Fibroblast of mammary gland (primary cell): ENCODE measurements at regions not wholly inside any gene's neighbourhood (a gene's known extent, or its start where the extent isn't known, plus 50 kb on each side); places are given as distances from the start of the nearest gene placed in this dataset.
"Not testable (repeated sequence)": the region's sequence is repeated elsewhere in the genome, so short reads cannot be mapped to it uniquely, and the experiment has no call there.

Experiments
- DNase-seq: peaks from one replicate; pipeline ENCODE4 v3.0.0-alpha.2; 2010; ENCODE audit warnings: low read depth
- H3K4me3 ChIP-seq: 2 replicates; pipeline ENCODE4 v1.5.1; 2011; ENCODE audit warnings: low read depth, mild to moderate bottlenecking, low read length, moderate library complexity; ENCODE audit not compliant: control insufficient read depth
- CTCF ChIP-seq: conservative IDR thresholded peaks from 2 replicates; pipeline ENCODE4 v1.5.1; 2011; ENCODE audit warnings: low read depth, low read length, inconsistent platforms; ENCODE audit not compliant: control insufficient read depth, insufficient read depth

GRCh38 chr3:162710332-162711112 lies 1213.9 kb downstream of the OTOL1 start:
- TF ChIP-seq CTCF = no peak
- H3K4me3 ChIP-seq = no peak overlapping the region
- no peak for DNase-seq

- DNase-seq, H3K4me3 ChIP-seq: not testable (repeated sequence)
Observed at GRCh38 chr3:162717074-162717473, 1220.5 kb downstream of the OTOL1 start.

- peak; percentile 74 for DNase-seq
- H3K4me3 ChIP-seq = no peak overlapping the region
- TF ChIP-seq CTCF = no peak
Observed at GRCh38 chr3:162718697-162719096, 1222.1 kb downstream of the OTOL1 start.

DNA sequence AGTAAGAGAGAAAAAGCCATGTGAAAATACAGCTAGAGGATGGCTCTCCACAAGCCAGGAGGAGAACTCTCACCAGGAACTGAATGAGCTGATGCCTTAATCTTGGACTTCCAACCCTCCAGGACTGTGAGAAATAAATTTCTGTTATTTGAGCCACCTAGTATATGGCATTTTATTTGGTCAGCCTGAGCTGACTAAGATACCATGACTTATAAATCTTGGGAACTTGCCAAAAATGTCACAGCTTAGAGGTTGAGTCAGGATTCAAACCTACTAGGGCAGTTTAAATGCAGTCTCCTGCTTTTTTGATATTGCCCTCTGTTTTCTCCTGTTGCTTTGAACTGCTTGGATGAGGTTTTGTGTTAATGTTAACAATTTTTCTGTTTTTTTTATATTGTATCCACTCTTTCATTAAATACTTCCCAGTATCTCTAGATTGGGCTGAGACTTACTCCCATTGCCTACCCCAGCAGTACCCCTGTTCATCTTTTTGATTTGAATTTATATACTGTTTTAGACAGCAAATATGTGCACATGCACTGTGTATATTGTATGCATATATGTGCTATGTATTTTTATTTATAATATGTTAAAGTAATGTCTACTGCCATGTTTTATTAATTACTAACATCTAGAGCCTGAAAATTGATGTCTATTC lies 1223.2 kb downstream of the OTOL1 start:
- no peak overlapping the region for H3K4me3 ChIP-seq
- DNase-seq = peak; percentile 98
- no peak for TF ChIP-seq CTCF

DNA sequence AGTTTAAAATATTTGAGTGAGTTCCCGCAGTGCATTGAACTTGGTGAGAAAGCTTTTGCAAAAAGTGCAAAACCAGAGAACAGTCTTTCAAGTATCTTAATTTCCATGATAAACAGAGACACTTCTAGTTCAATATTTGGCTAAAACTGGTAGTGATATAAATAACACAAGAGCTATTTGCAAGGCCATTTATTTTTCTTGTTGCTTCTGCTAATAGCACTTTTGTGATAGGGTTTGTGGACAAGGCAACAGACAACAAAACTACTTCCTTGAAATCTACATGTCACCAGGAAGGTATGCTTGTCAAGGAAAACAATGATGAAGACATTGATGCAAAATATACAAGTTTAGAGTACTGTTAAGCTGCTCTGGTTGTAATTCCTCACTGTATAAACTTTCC lies 1225.1 kb downstream of the OTOL1 start:
- H3K4me3 ChIP-seq = no peak overlapping the region

DNA sequence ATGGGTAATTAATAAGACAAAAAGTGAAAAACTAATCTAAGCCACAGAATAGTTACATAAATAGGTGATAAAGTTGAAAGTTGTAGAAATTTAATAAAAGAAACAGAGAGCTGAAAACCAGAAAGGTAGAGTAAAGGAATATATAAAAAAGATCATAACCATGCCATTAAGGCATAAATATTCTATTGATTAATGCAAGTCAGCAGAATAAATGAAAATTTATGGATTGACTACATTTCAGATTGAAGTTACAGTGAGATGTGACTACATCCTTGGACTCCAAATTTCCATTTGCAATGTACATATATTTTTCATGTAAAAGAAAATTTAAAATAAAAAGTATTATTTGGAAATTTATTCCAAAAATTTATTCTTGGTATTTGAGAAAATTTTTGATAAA lies 1225.7 kb downstream of the OTOL1 start:
- TF ChIP-seq CTCF = no peak
- no peak overlapping the region for H3K4me3 ChIP-seq

More for the DNA sequence above, 1225.1 kb downstream of the OTOL1 start:
- DNase-seq = no peak
- TF ChIP-seq CTCF = no peak

GRCh38 chr3:162722796-162723195 lies 1226.2 kb downstream of the OTOL1 start:
- not testable (repeated sequence) for H3K4me3 ChIP-seq, DNase-seq

More for the DNA sequence above, 1225.7 kb downstream of the OTOL1 start:
- no peak for DNase-seq
